ENCODE measurements at regions not wholly inside any gene's neighbourhood (a gene's known extent, or its start where the extent isn't known, plus 50 kb on each side); places are given as distances from the start of the nearest gene placed in this dataset.

DNA sequence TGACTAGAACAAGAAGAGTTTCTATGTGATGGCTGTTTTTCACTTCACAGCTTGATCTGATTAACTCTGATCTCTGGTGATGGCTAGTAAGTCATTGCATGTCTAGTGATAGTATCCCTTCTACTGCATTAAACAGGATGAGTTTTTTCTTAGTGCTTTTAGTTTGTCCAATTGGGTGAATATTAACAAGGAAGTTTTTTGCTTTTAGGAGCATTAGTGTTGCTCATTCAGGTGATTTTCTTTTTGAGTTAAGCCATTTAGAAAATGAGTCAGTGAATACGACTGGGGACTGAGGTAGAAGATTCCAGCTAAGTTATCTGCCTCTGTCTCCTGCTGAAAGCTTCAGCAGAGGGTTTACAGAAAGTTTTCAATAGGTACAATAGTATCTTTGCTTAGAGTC lies 306.7 kb downstream of the PIK3C3 start:
- peaks cover 1% of the 10 kb centered on the region for H3K27me3 Mint-ChIP-seq
- H3K27ac Mint-ChIP-seq = no peak overlapping the region
- ChIA-PET CTCF (no interaction called here), POLR2A (no interaction called here)
- no peaks in the 10 kb centered on the region for H3K9me3 Mint-ChIP-seq
- no peaks in the 10 kb centered on the region for H3K36me3 Mint-ChIP-seq (ENCODE audit: low read depth)
- no peak overlapping the region for H3K4me3 Mint-ChIP-seq
- H3K4me1 Mint-ChIP-seq = no peaks in the 10 kb centered on the region
- no peak for DNase-seq

DNA sequence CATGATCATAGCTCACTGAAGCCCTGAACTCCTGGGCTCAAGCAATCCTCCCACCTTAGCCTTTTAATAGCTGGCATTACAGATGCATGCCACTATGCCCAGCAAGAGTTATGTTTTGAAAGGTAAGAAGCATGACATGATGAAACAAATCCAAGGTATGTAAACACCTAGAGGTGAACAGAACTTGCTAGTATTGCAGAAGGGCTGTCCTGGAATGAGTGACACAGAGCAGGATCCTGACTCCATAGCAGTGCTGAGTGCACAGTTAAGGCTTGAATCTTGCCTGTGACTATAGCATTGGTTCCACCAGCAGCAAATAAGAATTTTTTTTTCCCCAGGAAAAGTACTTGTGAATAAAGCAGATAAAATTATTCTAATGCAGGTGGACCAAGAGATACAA lies 309.5 kb downstream of the PIK3C3 start:
- peaks cover 1% of the 10 kb centered on the region for H3K27me3 Mint-ChIP-seq
- no peaks in the 10 kb centered on the region for H3K9me3 Mint-ChIP-seq
- CTCF ChIA-PET = no interaction called here
- POLR2A ChIA-PET = no interaction called here
- no peak for DNase-seq
- H3K4me3 Mint-ChIP-seq = no peak overlapping the region
- no peaks in the 10 kb centered on the region for H3K4me1 Mint-ChIP-seq
- no peak overlapping the region for H3K27ac Mint-ChIP-seq
- no peaks in the 10 kb centered on the region for H3K36me3 Mint-ChIP-seq (ENCODE audit: low read depth)

DNA sequence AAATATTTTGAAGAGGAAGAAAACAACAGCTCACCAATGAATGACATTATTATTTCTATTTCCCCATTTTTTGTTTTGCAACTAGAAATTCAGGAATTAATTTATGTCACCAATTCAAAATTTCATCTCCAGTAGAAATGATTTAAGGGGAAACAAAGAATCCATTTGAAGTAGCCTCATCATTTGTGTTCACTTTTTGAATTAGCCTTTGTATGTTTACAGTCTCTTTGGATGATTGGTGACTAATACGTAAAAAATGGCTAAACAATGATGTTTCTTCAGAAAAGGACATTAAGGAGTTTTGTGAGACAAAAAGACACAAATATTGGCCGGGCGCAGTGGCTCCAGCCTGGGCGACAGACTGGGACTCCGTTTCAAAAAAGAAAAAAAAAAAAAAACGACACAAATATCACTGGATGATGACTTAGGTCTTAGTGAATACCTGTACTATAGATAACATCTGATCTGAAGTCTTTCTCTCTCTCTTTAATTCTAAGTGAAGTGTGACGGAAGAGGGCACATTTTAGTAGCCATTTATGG lies 313.2 kb downstream of the PIK3C3 start:
- ChIA-PET POLR2A (no interaction called here), CTCF (no interaction called here)
- H3K4me1 Mint-ChIP-seq = no peaks in the 10 kb centered on the region
- no peaks in the 10 kb centered on the region for H3K9me3 Mint-ChIP-seq
- H3K4me3 Mint-ChIP-seq = no peak overlapping the region
- peaks cover under 1% of the 10 kb centered on the region for H3K27me3 Mint-ChIP-seq
- DNase-seq = no peak
- H3K36me3 Mint-ChIP-seq (ENCODE audit: low read depth) = no peaks in the 10 kb centered on the region
- no peak overlapping the region for H3K27ac Mint-ChIP-seq

DNA sequence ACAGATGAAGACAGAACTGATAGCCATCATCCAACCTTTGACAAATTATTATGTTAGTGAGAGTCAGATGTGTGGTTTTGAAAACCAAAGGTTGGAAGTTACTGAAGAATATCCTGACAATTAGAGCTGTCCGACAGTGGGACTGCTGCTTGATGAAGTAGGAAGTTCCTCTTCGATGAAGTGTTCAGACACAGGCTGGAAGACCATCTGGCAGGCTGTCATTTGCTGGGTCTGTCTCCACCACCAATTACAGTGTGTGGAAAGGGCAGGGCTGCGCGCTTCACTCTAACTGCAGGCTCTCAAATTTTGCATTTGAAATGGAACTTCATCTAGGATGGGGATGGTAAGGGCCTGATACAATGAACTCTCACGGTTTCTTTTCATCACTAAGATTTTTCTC lies 313.8 kb downstream of the PIK3C3 start:
- no peak overlapping the region for H3K27ac Mint-ChIP-seq

DNA sequence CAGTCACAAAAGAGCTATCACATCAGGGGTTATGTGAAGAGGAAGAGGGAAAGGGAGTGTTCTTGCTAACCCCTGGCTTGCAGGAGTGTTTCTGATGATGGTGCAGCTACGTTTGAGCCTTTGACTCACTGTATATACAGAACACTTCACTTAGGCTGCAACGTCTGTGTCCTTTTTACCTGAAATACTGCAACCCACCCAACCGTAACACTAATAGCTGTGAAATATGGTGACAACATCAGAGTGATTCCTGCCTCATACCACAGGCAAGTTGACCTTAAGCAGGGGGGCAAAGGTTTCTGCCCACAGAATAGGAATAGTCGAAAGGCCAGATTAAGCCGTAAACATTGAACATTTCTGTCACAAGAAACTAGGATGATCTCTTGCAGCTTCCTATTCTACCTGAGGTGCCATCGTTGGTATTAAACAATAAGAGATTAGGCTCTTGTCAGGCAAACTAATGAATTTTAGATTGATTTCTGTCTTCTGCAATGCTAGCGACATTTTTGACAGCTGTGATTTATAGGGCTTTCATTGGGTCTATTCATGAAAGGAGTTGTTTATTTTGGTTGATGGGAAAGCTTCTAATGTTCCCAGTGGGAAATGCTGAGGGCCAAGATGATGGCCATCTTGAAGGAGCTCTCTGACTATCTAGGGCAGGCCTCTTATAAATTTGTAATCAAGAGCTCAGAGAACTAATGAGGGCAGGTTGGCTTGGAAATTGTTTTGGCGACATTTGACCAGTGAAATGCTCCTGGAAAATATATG lies 316.8 kb downstream of the PIK3C3 start:
- no peaks in the 10 kb centered on the region for H3K4me1 Mint-ChIP-seq
- DNase-seq = no peak
- no peaks in the 10 kb centered on the region for H3K9me3 Mint-ChIP-seq
- no peaks in the 10 kb centered on the region for H3K27me3 Mint-ChIP-seq
- H3K27ac Mint-ChIP-seq = no peak overlapping the region
- ChIA-PET CTCF (no interaction called here), POLR2A (no interaction called here)
- no peaks in the 10 kb centered on the region for H3K36me3 Mint-ChIP-seq (ENCODE audit: low read depth)
- no peak overlapping the region for H3K4me3 Mint-ChIP-seq

More for the DNA sequence above, 313.8 kb downstream of the PIK3C3 start:
- H3K4me1 Mint-ChIP-seq = no peaks in the 10 kb centered on the region
- POLR2A ChIA-PET = no interaction called here
- no peak for DNase-seq
- no peaks in the 10 kb centered on the region for H3K9me3 Mint-ChIP-seq
- no peaks in the 10 kb centered on the region for H3K36me3 Mint-ChIP-seq (ENCODE audit: low read depth)
- no peaks in the 10 kb centered on the region for H3K27me3 Mint-ChIP-seq
- CTCF ChIA-PET = no interaction called here
- no peak overlapping the region for H3K4me3 Mint-ChIP-seq

DNA sequence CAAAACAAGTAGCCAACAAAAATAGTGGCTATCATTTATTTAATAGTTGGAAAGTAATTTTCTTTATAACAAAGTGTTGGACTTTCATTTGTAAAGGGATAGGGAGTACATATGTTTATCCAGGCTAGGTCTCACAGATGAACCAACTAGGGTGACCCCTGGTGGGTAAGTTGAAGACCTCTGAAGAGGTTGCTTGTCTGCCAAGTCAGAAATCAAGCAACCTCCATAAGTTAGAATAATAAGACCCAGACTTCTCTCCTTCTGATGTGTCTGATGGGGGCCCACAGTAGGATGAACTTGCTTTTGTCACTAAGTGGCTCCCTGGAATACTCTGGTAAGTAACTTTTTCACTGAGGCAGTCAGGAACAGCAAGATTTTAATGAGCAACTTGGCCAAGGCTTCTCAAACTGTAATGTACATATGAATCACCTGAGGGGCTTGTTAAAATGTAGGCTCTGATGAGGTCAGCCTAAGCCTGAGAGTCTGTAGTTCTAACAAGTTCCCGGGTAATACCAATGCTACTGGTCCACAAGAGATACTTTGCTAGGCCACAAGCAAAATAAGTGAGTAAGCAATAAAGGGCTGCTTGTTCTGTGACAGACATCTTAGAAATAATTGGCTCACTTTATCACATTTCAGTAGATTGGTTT lies 319.6 kb downstream of the PIK3C3 start:
- H3K4me1 Mint-ChIP-seq = no peaks in the 10 kb centered on the region
- H3K4me3 Mint-ChIP-seq = no peak overlapping the region
- ChIA-PET POLR2A (no interaction called here), CTCF (no interaction called here)
- no peaks in the 10 kb centered on the region for H3K27me3 Mint-ChIP-seq
- H3K27ac Mint-ChIP-seq = no peak overlapping the region
- H3K36me3 Mint-ChIP-seq (ENCODE audit: low read depth) = no peaks in the 10 kb centered on the region
- no peaks in the 10 kb centered on the region for H3K9me3 Mint-ChIP-seq
- no peak for DNase-seq

DNA sequence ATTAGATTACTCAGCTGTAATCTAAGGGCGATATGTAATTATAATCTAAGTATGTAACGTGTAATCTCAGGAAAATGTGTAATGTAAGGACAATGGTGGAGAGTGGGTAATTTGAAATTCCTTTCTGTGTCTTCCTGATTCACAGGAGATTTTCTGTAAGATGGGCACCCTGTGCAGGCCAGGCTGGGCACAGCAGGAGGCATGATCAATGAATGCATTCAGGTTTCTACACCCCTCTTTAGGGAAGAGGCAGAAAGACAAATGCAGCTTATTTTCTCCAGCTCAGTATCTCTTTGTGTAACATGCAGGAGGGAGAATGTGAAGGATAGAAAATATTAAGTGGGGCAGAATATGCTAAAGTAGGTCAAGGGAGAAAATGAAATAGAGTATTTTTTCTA lies 320.1 kb downstream of the PIK3C3 start:
- H3K4me3 Mint-ChIP-seq = no peak overlapping the region
- H3K27ac Mint-ChIP-seq = no peak overlapping the region
- no peaks in the 10 kb centered on the region for H3K27me3 Mint-ChIP-seq
- ChIA-PET POLR2A (no interaction called here), CTCF (no interaction called here)
- no peaks in the 10 kb centered on the region for H3K36me3 Mint-ChIP-seq (ENCODE audit: low read depth)
- H3K4me1 Mint-ChIP-seq = no peaks in the 10 kb centered on the region
- no peak for DNase-seq
- H3K9me3 Mint-ChIP-seq = no peaks in the 10 kb centered on the region

DNA sequence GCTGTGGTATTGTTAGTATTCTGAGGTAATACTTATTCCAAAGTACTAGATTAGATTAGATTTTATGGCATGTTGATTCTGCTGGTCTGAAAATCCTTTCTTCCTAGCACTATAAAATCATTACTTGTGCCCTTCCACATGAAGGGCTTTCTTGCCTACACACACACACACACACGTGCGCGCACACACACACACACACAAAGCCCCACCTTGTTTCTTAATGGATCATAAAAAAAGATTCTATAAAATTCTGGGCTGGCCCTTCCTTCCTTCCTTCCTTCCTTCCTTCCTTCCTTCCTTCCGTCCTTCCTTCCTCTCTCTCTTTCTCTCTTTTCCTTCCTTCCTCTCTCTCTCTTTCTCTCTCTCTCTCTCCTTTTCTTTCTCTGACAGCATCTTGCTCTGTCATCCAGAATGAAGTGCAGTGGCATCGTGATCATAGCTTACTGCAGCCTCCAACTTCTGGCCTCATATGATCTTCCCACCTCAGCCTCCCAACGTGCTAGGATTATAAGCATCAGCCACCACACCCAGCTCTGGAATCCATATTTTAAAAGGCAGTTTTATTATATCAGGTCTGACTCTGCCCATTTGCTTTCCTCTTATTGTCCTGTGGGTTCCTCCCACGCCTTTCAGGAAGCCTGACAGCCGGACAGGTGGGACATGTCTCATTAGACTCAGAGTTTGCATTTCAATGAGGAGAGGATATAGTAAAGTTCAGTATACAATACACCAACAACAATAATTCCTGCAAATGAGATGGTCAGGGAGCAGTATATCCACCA lies 321.1 kb downstream of the PIK3C3 start:
- H3K4me1 Mint-ChIP-seq = no peaks in the 10 kb centered on the region
- H3K27me3 Mint-ChIP-seq = peaks cover 2% of the 10 kb centered on the region
- CTCF ChIA-PET = interaction anchor here (0.7 kb wide), 1 partner anchor 15 kb away, joined by 3 read pairs; no protein-coding TSS in a partner anchor
- DNase-seq = no peak
- POLR2A ChIA-PET = no interaction called here
- no peak overlapping the region for H3K27ac Mint-ChIP-seq
- H3K9me3 Mint-ChIP-seq = no peaks in the 10 kb centered on the region
- no peaks in the 10 kb centered on the region for H3K36me3 Mint-ChIP-seq (ENCODE audit: low read depth)
- no peak overlapping the region for H3K4me3 Mint-ChIP-seq

DNA sequence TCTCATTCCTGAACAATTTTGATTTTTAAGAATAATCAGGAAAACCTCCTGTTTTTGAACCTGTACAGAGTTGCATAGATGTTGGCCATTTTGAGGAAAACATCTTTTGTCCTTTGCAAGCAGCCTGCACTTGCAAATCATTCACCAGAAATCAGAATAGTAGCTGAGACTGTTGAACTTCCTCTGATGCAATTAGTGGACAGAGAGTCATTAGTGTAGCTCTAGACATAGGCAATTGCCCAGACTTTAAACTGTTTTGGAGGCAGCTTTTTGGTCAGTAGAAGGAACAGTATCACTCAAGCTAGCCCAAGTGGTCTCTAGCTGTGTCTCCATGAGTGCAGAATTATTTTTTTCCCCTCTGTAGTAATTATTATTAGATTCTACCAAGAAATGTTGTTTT lies 326.1 kb downstream of the PIK3C3 start:
- Mint-ChIP-seq H3K27me3 (peaks cover 2% of the 10 kb centered on the region), H3K36me3 (ENCODE audit: low read depth) (no peaks in the 10 kb centered on the region), H3K4me1 (no peaks in the 10 kb centered on the region), H3K9me3 (no peaks in the 10 kb centered on the region), H3K4me3 (no peak overlapping the region), H3K27ac (no peak overlapping the region)
- no peak for DNase-seq
- ChIA-PET CTCF (no interaction called here), POLR2A (no interaction called here)

DNA sequence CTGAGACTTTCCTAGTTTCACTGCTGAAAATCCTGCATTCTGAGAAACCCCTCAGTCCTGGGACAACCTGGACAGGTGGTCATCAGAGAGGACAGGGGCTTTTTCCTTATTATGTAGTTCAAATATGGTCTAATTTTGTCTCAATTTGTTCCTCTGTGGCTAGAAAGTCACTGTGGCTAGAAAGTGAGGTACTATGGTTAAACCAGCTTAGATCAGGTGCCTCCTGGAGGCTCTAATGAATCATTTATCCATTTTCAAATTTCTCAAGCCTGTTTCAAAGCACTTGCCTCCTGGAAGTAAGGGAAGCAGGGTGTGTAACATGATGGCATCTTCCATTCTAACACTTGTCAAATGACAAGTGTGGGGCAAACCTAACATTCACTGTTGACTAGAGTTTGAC lies 326.8 kb downstream of the PIK3C3 start:
- CTCF ChIA-PET = interaction anchor here (0.6 kb wide), 1 partner anchor 303 kb away, joined by 3 read pairs; no protein-coding TSS in a partner anchor
- POLR2A ChIA-PET = no interaction called here
- no peaks in the 10 kb centered on the region for H3K4me1 Mint-ChIP-seq
- no peaks in the 10 kb centered on the region for H3K36me3 Mint-ChIP-seq (ENCODE audit: low read depth)
- H3K27ac Mint-ChIP-seq = no peak overlapping the region
- DNase-seq = no peak
- no peak overlapping the region for H3K4me3 Mint-ChIP-seq
- no peaks in the 10 kb centered on the region for H3K9me3 Mint-ChIP-seq
- peaks cover 2% of the 10 kb centered on the region for H3K27me3 Mint-ChIP-seq

DNA sequence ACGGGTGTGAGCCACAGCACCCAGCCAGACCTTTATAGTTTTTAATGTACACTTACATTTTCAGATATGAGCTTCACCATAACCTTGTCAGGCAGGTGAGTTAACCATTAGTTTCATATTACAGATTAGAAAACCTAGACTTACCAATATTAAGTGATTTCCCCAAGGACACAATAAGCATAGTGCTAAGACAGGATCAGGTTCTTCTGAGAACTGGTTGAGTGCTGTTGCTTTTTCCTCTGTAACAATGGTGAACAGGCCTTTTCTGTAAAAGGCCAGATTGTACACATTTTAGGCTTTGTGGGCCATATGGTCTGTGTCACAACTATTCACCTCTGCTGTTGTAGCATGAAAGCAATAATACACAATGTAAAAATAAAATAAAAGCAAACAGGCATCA lies 332.0 kb downstream of the PIK3C3 start:
- Mint-ChIP-seq H3K9me3 (no peaks in the 10 kb centered on the region), H3K4me1 (no peaks in the 10 kb centered on the region), H3K36me3 (ENCODE audit: low read depth) (no peaks in the 10 kb centered on the region), H3K4me3 (no peak overlapping the region), H3K27ac (no peak overlapping the region), H3K27me3 (no peaks in the 10 kb centered on the region)
- DNase-seq = no peak
- CTCF ChIA-PET = no interaction called here
- POLR2A ChIA-PET = no interaction called here

DNA sequence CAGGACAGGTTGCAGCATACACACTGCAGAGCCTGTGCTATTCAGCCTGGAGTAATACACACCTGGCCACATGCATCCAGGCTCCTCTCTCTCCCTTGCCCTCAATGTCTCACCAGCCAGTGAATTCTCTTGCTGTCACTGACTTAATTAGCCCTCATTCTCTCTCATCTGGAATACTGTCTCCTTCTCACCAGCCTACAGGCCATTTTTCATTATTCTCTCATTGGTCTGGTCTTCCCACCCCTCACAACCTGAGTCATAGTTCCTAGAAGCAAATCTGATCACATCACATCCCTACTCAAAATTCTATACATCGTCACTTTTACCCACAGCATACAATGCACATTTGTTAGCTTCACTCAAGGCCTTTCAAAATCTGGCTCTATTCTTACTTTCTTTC lies 333.1 kb downstream of the PIK3C3 start:
- Mint-ChIP-seq H3K4me1 (no peaks in the 10 kb centered on the region), H3K27ac (no peak overlapping the region), H3K27me3 (no peaks in the 10 kb centered on the region), H3K9me3 (no peaks in the 10 kb centered on the region), H3K36me3 (ENCODE audit: low read depth) (no peaks in the 10 kb centered on the region), H3K4me3 (no peak overlapping the region)
- POLR2A ChIA-PET = no interaction called here
- CTCF ChIA-PET = no interaction called here
- no peak for DNase-seq

DNA sequence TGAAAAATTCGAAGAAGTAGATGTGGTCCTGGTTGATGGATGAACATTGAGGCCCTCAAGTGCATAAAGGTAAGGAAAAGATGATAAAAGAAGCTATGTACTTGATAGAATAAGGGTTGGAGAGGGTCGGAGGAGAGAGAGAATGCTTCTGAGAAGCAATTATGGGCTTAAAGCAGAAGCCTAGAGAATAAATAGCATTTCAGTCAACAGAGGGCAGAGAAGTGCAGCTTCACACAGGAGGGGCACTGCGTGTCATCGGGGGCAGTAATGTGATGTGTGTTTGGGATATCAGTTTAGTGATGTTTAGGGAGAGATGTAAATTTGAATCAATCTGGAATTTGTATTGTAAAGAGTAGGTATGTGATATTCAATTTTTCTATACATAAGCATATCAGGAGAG lies 334.5 kb downstream of the PIK3C3 start:
- no peak for DNase-seq
- no peaks in the 10 kb centered on the region for H3K27me3 Mint-ChIP-seq
- CTCF ChIA-PET = no interaction called here
- no peaks in the 10 kb centered on the region for H3K4me1 Mint-ChIP-seq
- POLR2A ChIA-PET = no interaction called here
- H3K4me3 Mint-ChIP-seq = no peak overlapping the region
- no peaks in the 10 kb centered on the region for H3K36me3 Mint-ChIP-seq (ENCODE audit: low read depth)
- H3K9me3 Mint-ChIP-seq = no peaks in the 10 kb centered on the region
- H3K27ac Mint-ChIP-seq = no peak overlapping the region
